ENCODE measurements at regions not wholly inside any gene's neighbourhood (a gene's known extent, or its start where the extent isn't known, plus 50 kb on each side); places are given as distances from the start of the nearest gene placed in this dataset.

DNA sequence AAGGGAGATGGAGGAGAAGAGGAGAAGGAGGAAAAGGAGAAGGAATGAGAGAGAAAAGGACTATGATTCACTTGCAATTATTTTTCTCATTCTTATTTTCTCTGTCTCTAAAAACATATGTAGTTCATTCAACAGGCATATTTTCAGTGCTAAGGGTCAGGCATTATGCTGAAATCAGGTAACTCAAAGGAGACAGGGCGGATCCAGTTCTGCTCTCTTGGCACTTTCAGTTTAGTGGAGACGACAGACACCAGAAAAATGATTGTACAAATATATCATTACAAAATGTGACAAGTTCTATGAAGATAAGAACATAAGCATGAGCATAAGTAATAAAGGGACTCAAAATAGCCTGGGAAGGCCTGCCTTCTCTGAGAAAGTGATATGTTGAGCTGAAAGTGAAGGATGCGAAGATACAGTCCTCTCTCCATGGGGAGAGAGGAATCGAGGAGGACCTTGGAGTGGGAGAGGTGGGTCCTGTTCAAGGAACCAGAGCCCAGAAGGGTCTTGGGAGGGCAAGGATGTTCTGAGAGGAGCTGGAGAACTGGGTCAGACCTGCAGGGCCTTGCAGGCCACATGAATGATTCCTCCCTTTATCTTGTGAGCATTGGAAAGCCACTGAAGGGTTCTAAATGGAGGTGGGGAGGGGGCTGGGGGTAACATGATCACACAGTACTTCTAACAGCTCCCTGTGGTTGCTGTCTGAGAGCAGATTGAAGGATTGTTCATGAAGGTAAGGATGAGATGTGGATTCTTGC is 58.6 kb upstream of the TMEM17 start:
- DNase-seq, result no peak

GRCh38 chr2:62561586-62561985 is 55.6 kb upstream of the TMEM17 start:
- no peak for DNase-seq

- no peak for DNase-seq
These were observed 53.6 kb upstream of the TMEM17 start for GRCh38 chr2:62559582-62559981.

DNA sequence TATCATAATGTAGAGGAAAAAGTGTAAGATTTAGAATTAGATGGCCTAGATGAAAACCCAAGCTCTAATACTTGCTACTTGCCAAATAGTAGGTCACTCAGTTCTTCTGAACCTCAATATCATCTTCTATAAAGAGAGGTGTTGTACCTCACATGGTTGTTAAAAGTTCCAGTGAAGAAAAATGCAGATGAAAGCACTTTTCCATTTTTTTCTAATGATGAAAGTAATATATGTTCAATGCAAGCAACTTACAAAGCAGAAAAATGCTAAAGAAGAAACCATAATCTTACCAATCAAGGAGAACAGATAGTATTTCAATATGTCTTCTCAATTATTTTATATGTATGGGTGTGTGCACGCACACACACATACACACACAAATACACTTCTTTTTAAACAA is 52.7 kb upstream of the TMEM17 start:
- no peak for DNase-seq

- no peak for DNase-seq
These were observed 50.1 kb upstream of the TMEM17 start for GRCh38 chr2:62556086-62556485.

Data from NCI-H2029 (cell line).